ENCODE measurements at regions not wholly inside any gene's neighbourhood (a gene's known extent, or its start where the extent isn't known, plus 50 kb on each side); places are given as distances from the start of the nearest gene placed in this dataset.

DNA sequence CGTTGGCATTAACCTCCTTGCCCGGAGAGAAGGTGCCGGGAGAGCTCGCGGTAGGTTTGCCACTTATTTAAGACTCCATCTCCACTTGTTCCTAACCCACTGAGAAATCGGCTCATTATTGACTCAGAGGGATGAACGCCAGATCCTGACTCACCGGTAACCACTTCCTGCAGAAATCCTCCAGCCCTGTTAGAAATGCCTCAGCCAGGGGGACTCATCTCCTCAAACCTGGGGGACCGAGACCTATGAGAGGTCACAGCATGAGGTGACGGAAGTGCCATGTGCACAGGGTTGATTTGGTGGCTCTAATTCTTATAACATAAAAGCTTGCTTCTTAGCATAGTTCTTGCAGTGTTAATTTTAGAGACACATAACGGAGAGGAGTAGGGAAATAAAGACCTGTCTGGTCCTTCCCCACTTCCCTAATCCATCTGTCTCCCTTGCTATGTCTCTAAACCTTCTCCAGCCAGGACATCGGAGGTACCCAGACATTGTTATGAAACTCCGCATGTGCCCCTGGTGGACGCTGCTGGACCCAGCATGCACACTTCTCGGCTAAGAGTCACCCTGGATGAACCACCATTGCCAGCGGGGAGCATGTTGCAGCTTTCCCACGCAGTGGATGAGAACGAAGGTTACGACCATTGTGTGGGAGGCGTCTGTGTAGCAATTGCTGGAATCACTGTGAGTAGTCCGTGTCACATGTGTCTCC, 158.9 kb downstream of the EFNB2 start:
- Histone ChIP-seq H3K4me3 (ENCODE audit: low read depth, low read length) (peak overlapping the region; percentile 13), H3K27ac (ENCODE audit: extremely low read depth, low read depth, low read length) (peak overlapping the region; percentile 60; the same call in 1 of the 2 replicates), H3K9me3 (ENCODE audit: control insufficient read depth, insufficient read depth, low read depth, low read length) (no peaks in the 10 kb centered on the region), H3K4me1 (ENCODE audit: control insufficient read depth, insufficient read depth, low read length) (peaks cover 11% of the 10 kb centered on the region), H3K36me3 (ENCODE audit: control insufficient read depth in 2 of 2, insufficient read depth in 1 of 2, low read length in 2 of 2) (no peaks in the 10 kb centered on the region)
- ChIA-PET CTCF (no interaction called here), POLR2A (no interaction called here)
- TF ChIP-seq ZEB2 (tag by site-specific recombination; IDR thresholded peaks at IDR 0.05) = 0 out of 2 replicates have a peak, but pooled peaks have one; percentile 45
- TF ChIP-seq ZNF354C (tag by site-specific recombination; IDR thresholded peaks at IDR 0.05; ENCODE audit: borderline replicate concordance, low read depth) = no peak
- TF ChIP-seq EGR2 (tag by site-specific recombination; IDR thresholded peaks at IDR 0.05; ENCODE audit: low read depth) = peak; percentile 94
- no peak for TF ChIP-seq ZNF664 (tag by site-specific recombination; IDR thresholded peaks at IDR 0.05)
- TF ChIP-seq, protein P1, sequence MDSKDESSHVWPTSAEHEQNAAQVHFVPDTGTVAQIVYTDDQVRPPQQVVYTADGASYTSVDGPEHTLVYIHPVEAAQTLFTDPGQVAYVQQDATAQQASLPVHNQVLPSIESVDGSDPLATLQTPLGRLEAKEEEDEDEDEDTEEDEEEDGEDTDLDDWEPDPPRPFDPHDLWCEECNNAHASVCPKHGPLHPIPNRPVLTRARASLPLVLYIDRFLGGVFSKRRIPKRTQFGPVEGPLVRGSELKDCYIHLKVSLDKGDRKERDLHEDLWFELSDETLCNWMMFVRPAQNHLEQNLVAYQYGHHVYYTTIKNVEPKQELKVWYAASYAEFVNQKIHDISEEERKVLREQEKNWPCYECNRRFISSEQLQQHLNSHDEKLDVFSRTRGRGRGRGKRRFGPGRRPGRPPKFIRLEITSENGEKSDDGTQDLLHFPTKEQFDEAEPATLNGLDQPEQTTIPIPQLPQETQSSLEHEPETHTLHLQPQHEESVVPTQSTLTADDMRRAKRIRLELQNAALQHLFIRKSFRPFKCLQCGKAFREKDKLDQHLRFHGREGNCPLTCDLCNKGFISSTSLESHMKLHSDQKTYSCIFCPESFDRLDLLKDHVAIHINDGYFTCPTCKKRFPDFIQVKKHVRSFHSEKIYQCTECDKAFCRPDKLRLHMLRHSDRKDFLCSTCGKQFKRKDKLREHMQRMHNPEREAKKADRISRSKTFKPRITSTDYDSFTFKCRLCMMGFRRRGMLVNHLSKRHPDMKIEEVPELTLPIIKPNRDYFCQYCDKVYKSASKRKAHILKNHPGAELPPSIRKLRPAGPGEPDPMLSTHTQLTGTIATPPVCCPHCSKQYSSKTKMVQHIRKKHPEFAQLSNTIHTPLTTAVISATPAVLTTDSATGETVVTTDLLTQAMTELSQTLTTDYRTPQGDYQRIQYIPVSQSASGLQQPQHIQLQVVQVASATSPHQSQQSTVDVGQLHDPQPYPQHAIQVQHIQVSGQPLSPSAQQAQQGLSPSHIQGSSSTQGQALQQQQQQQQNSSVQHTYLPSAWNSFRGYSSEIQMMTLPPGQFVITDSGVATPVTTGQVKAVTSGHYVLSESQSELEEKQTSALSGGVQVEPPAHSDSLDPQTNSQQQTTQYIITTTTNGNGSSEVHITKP (tag by site-specific recombination; IDR thresholded peaks at IDR 0.05) = peak; percentile 66
- no peak for TF ChIP-seq ZNF211 (tag by site-specific recombination; IDR thresholded peaks at IDR 0.05; ENCODE audit: low read depth)
- TF ChIP-seq ZNF660 (tag by site-specific recombination; IDR thresholded peaks at IDR 0.05) = 0 out of 2 replicates have a peak, but pooled peaks have one; percentile 16
- TF ChIP-seq ZBTB20 (tag by site-specific recombination; IDR thresholded peaks at IDR 0.05) = 0 out of 2 replicates have a peak, but pooled peaks have one; percentile 12
- peak; percentile 96 for TF ChIP-seq ZFHX2 (tag by site-specific recombination; conservative IDR thresholded peaks at IDR 0.05)
- TF ChIP-seq ZNF423 (tag by site-specific recombination; IDR thresholded peaks at IDR 0.05) = 0 out of 2 replicates have a peak, but pooled peaks have one; percentile 27
- TF ChIP-seq GLI2 (tag by site-specific recombination; IDR thresholded peaks at IDR 0.05; ENCODE audit: borderline replicate concordance, low read depth) = no peak
- TF ChIP-seq ZSCAN23 (tag by site-specific recombination; IDR thresholded peaks at IDR 0.05) = no peak
- TF ChIP-seq IKZF3 (tag by site-specific recombination; IDR thresholded peaks at IDR 0.05) = peak; percentile 60; the same call in 1 of the 2 replicates
- TF ChIP-seq ZFP37 (tag by site-specific recombination; IDR thresholded peaks at IDR 0.05) = peak; percentile 99
- no peak for TF ChIP-seq ZNF776 (tag by site-specific recombination; IDR thresholded peaks at IDR 0.05; ENCODE audit: borderline replicate concordance)
- peak; percentile 26; the same call in 1 of the 2 replicates for TF ChIP-seq ZNF501 (tag by site-specific recombination; IDR thresholded peaks at IDR 0.05)
- TF ChIP-seq SP7 (tag by site-specific recombination; IDR thresholded peaks at IDR 0.05) = 0 out of 2 replicates have a peak, but pooled peaks have one; percentile 17
- peak; percentile 90 for TF ChIP-seq ZIC2 (tag by site-specific recombination; IDR thresholded peaks at IDR 0.05)
- TF ChIP-seq, protein P2, sequence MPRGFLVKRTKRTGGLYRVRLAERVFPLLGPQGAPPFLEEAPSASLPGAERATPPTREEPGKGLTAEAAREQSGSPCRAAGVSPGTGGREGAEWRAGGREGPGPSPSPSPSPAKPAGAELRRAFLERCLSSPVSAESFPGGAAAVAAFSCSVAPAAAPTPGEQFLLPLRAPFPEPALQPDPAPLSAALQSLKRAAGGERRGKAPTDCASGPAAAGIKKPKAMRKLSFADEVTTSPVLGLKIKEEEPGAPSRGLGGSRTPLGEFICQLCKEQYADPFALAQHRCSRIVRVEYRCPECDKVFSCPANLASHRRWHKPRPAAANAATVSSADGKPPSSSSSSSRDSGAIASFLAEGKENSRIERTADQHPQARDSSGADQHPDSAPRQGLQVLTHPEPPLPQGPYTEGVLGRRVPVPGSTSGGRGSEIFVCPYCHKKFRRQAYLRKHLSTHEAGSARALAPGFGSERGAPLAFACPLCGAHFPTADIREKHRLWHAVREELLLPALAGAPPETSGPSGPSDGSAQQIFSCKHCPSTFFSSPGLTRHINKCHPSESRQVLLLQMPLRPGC (tag by site-specific recombination; IDR thresholded peaks at IDR 0.05) = 0 out of 2 replicates have a peak, but pooled peaks have one; percentile 33
- peak; percentile 70; the same call in 1 of the 2 replicates for TF ChIP-seq ZNF600 (tag by site-specific recombination; IDR thresholded peaks at IDR 0.05)
- TF ChIP-seq ZNF629 (tag by site-specific recombination; IDR thresholded peaks at IDR 0.05) = peak; percentile 52
- TF ChIP-seq YY1 (tag by site-specific recombination; IDR thresholded peaks at IDR 0.05) = peak; percentile 29; the same call in 1 of the 2 replicates
- 0 out of 2 replicates have a peak, but pooled peaks have one; percentile 17 for TF ChIP-seq ZNF335 (tag by site-specific recombination; conservative IDR thresholded peaks at IDR 0.05)
- TF ChIP-seq ZBTB17 (tag by site-specific recombination; IDR thresholded peaks at IDR 0.05) = peak; percentile 49
- TF ChIP-seq, protein P3, sequence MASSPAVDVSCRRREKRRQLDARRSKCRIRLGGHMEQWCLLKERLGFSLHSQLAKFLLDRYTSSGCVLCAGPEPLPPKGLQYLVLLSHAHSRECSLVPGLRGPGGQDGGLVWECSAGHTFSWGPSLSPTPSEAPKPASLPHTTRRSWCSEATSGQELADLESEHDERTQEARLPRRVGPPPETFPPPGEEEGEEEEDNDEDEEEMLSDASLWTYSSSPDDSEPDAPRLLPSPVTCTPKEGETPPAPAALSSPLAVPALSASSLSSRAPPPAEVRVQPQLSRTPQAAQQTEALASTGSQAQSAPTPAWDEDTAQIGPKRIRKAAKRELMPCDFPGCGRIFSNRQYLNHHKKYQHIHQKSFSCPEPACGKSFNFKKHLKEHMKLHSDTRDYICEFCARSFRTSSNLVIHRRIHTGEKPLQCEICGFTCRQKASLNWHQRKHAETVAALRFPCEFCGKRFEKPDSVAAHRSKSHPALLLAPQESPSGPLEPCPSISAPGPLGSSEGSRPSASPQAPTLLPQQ (tag by site-specific recombination; IDR thresholded peaks at IDR 0.05) = 0 out of 2 replicates have a peak, but pooled peaks have one; percentile 31
- 0 out of 2 replicates have a peak, but pooled peaks have one; percentile 13 for TF ChIP-seq FEZF1 (tag by site-specific recombination; IDR thresholded peaks at IDR 0.05)
- TF ChIP-seq ZNF366 (tag by site-specific recombination; conservative IDR thresholded peaks at IDR 0.05) = peak; percentile 47; the same call in 1 of the 2 replicates
- TF ChIP-seq, protein P4, sequence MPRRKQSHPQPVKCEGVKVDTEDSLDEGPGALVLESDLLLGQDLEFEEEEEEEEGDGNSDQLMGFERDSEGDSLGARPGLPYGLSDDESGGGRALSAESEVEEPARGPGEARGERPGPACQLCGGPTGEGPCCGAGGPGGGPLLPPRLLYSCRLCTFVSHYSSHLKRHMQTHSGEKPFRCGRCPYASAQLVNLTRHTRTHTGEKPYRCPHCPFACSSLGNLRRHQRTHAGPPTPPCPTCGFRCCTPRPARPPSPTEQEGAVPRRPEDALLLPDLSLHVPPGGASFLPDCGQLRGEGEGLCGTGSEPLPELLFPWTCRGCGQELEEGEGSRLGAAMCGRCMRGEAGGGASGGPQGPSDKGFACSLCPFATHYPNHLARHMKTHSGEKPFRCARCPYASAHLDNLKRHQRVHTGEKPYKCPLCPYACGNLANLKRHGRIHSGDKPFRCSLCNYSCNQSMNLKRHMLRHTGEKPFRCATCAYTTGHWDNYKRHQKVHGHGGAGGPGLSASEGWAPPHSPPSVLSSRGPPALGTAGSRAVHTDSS (tag by site-specific recombination; IDR thresholded peaks at IDR 0.05) = no peak
- TF ChIP-seq ZNF132 (tag by site-specific recombination; IDR thresholded peaks at IDR 0.05; ENCODE audit: borderline replicate concordance) = no peak
- TF ChIP-seq ZNF146 (tag by site-specific recombination; IDR thresholded peaks at IDR 0.05) = no peak
